ENCODE measurements at regions not wholly inside any gene's neighbourhood (a gene's known extent, or its start where the extent isn't known, plus 50 kb on each side); places are given as distances from the start of the nearest gene placed in this dataset.

DNA sequence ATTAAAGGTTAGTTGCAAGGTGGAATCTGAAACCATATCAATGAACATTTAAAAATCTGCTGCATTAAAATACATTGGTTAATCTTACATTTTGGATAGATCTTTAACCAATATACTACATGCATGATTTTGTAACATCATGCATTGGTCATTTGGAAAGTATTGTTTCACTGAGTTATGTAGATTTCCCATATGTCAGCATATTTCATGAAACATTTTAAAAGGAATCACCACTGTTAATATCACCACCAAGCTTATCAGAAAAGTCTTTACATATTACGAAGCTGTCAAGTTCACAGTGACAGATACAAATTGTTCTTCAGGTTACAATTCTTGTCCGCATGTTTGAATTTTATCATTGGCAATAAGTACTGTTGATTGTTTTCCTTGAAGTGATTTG is 89.9 kb upstream of the ADGRL2 start:
- no peak overlapping the region for H3K4me3 Mint-ChIP-seq
- H3K4me1 Mint-ChIP-seq = no peaks in the 10 kb centered on the region
- H3K9me3 Mint-ChIP-seq = peaks cover 2 to 44% (median 17%) of the 10 kb centered on the region in 6 donors
- H3K27ac Mint-ChIP-seq = no peak overlapping the region
- no peak for DNase-seq
- peaks cover 0 to 2% (median 0%) of the 10 kb centered on the region in 3 donors for H3K27me3 Mint-ChIP-seq (ENCODE audit: low read depth in 3 of 3)
- H3K36me3 Mint-ChIP-seq = no peaks in the 10 kb centered on the region

DNA sequence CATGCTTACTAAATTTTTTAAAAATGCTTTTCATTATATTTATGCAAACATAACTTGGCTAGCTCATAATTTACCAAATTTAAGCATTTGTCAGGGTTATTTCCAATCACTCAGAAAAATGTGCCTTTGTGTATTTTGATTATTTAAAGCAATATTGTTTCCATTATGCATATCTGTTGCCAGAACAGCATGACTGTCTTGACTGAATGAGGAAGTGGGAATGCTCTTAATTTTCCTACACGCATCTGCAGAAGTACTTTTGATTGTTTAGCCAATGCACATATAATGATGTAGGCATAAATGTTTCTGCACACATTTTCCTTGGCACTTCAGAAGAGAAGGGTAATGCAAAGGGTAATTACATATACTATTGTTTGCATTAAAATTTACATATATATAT is 92.5 kb upstream of the ADGRL2 start:
- no peaks in the 10 kb centered on the region for H3K4me1 Mint-ChIP-seq
- H3K27me3 Mint-ChIP-seq (ENCODE audit: low read depth in 3 of 3) = peaks cover 0 to 2% (median 0%) of the 10 kb centered on the region in 3 donors
- H3K27ac Mint-ChIP-seq = no peak overlapping the region
- no peak overlapping the region for H3K4me3 Mint-ChIP-seq
- no peak for DNase-seq
- no peaks in the 10 kb centered on the region for H3K36me3 Mint-ChIP-seq
- H3K9me3 Mint-ChIP-seq = peaks cover 7 to 47% (median 16%) of the 10 kb centered on the region in 6 donors

DNA sequence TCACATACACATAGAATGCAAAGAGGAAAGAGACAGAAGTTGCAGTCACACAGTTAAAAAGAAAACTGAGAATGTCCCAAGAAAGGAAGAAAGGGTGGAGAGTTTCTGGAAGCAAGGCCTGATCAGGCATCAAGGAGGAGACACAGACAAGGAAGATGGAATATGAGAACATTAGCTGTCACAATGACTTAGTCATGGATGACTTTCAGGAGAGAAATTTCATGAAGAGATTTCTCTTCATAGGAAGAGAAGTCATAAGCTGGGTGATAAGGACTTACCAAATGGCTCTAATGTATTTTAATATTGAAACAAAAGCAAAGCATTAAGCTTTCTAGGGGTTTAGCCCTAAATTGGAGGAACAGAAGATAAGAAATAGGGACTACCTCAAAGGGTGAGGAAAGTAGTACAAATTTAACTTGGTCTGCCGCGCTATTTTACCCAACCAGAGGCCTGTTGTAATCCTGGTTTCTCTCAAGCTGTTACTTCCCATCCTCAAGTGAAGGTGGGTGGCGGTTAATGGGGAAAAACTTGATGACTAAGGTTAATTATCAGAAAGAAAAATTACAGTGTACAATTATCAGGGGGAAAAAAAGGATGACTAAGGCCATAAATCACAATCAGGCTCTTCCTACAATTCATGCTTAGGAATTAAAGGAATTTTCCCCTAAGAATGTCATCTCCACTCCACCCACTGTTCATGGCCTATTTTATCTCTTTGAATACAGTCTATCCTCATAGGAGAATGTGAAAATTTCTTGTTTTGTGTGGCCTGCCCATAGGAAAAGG is 93.9 kb upstream of the ADGRL2 start:
- Mint-ChIP-seq H3K27me3 (ENCODE audit: low read depth in 3 of 3) (peaks cover 0 to 2% (median 0%) of the 10 kb centered on the region in 3 donors), H3K4me3 (no peak overlapping the region), H3K4me1 (no peaks in the 10 kb centered on the region), H3K36me3 (peaks cover 0 to 4% (median 0%) of the 10 kb centered on the region in 3 donors), H3K27ac (no peak overlapping the region), H3K9me3 (peaks cover 11 to 45% (median 19%) of the 10 kb centered on the region in 6 donors)
- DNase-seq = no peak

DNA sequence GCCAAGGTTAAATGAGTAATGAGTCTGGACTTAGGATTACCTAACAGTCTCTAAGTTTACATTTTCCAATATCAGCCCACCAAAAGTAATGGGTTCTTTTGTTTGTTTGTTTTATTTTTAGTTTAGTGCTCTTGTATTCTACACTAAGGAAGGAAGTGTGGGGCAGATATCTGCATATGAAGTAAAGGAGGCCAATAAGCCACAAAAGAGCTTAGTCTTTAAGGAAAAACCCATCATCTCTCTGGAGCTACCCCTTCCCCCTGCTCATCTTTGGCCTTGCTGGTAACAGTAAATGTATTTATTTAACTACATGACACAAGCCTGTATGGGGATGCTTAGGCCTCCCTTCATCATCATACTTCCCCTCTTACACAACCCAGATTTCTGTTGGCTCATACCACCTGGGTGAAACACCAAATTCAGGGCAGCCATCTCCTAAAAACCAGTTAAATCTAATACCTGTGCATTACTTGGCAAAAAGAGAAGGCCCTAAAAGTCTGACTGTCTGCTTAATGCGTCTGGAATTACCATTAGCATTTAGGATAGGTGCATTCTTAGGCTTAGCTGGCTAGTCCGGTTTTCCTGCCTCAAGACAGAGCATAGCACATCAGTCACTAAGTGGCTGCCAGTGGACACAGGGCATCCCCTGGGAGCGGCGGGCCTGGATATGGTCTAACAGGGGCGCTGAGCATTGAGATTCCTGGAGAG is 96.8 kb upstream of the ADGRL2 start:
- no peak overlapping the region for H3K27ac Mint-ChIP-seq
- H3K4me1 Mint-ChIP-seq = no peaks in the 10 kb centered on the region
- H3K36me3 Mint-ChIP-seq = peaks cover 0 to 4% (median 0%) of the 10 kb centered on the region in 3 donors
- DNase-seq = no peak
- peaks cover 14 to 40% (median 17%) of the 10 kb centered on the region in 6 donors for H3K9me3 Mint-ChIP-seq
- no peak overlapping the region for H3K4me3 Mint-ChIP-seq
- peaks cover 0 to 2% (median 0%) of the 10 kb centered on the region in 3 donors for H3K27me3 Mint-ChIP-seq (ENCODE audit: low read depth in 3 of 3)

DNA sequence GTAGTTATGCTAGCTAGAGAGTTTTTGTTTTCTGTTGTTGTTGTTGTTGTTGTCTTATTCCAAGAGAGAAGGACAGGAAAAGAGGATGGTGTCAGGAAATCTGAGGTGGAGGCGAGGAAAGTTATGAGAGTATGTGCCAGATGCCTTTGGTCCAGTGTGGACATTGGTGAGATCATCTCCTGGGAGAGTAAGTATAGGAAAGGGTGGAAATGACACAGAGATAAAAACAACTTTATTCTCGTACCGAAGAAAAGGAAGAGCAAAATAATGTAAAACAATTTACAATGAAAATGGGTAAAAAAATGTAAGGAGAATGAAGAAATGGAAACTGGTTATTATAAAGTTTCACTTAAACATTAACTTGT is 97.4 kb upstream of the ADGRL2 start:
- Mint-ChIP-seq H3K4me3 (no peak overlapping the region), H3K36me3 (peaks cover 0 to 4% (median 0%) of the 10 kb centered on the region in 3 donors), H3K9me3 (peaks cover 14 to 40% (median 17%) of the 10 kb centered on the region in 6 donors), H3K27ac (no peak overlapping the region), H3K27me3 (ENCODE audit: low read depth in 3 of 3) (peaks cover 0 to 2% (median 0%) of the 10 kb centered on the region in 3 donors), H3K4me1 (no peaks in the 10 kb centered on the region)
- DNase-seq = no peak

DNA sequence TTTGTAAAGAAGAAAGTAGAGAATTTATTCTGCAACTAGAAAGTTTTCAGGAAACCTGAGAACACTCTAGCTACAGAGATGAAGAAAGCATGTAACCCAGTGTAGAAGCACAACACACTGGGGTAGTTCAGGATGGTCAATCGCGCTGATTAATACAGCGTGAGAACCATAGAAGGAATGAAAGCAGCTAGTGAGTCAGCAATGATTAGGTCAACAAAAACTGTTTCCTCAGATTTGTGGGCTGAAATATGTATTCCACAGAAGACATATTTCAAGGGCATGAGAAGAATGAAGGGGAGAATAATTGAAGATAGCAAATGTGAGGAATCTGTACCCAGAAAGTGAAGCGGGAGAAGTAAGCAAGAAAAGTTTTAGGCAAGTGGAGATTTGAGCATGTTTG is 97.8 kb upstream of the ADGRL2 start:
- no peak for DNase-seq
- no peaks in the 10 kb centered on the region for H3K4me1 Mint-ChIP-seq
- peaks cover 0 to 2% (median 0%) of the 10 kb centered on the region in 3 donors for H3K27me3 Mint-ChIP-seq (ENCODE audit: low read depth in 3 of 3)
- no peak overlapping the region for H3K4me3 Mint-ChIP-seq
- H3K36me3 Mint-ChIP-seq = peaks cover 0 to 4% (median 0%) of the 10 kb centered on the region in 3 donors
- peaks cover 14 to 42% (median 17%) of the 10 kb centered on the region in 6 donors for H3K9me3 Mint-ChIP-seq
- H3K27ac Mint-ChIP-seq = no peak overlapping the region

DNA sequence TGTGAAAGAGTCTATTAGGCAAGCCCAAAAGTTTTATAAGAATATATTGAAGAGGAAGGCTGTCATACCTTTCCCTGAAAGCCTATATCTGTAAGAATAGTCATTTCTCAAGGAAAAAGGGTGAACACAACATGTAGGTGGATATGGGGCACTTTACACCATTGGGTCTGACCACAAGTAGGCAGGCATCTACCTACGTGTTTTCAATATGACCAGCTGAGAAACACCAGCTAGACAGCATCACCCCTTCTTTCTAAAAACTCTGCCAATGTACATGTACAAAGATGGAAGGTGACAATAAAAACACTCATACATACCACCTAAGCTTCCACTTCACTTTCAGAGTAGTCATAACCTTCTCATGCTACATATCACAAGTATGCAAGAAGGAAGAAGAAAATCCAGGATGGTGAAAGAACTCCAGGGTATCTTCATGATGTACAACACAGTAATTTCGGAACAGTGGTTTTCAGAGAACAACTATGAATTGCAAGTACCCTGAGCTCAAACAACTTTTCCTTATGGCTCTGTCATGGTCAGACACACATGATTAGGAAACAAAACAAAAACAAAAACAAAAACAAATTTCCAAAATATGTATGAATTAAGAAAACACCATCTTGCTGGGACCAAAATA is 98.5 kb upstream of the ADGRL2 start:
- H3K27ac Mint-ChIP-seq = no peak overlapping the region
- H3K27me3 Mint-ChIP-seq (ENCODE audit: low read depth in 3 of 3) = no peaks in the 10 kb centered on the region
- peaks cover 14 to 38% (median 16%) of the 10 kb centered on the region in 6 donors for H3K9me3 Mint-ChIP-seq
- no peak overlapping the region for H3K4me3 Mint-ChIP-seq
- DNase-seq = no peak
- H3K36me3 Mint-ChIP-seq = peaks cover 0 to 4% (median 0%) of the 10 kb centered on the region in 3 donors
- H3K4me1 Mint-ChIP-seq = no peaks in the 10 kb centered on the region

DNA sequence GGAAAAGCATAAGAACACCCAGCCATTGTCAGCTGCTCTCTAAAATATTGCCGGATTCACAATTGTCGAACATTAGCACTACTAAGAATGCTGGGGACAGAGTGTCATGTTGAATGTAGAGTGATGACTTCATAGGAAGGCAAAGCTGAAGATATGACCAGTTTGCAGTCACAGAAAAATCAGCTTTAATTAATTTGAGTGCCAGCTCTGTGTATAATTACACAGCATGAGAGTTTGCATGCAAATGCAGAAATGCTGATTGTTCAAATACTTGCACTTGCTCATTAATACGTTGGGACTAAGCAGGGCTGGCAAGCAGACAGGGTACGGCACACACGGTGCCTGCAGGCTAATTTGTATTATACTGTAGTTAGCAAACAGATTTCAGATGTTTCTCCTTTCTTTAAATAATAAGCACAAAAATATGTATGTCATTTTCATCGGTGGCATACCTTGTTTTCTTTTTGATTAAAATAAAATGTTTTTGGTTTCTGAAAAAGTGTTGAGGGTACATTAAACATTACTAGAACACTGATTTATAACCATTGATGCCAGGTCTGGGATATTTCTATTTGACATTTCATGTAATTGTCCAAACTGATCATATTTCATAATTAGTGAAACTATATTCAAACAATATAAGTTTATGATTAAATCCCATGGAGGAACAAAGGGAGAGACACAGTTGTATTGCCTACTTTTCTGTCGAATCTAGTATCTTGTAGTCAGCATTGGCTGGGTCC is 99.8 kb upstream of the ADGRL2 start:
- DNase-seq = no peak
- Mint-ChIP-seq H3K27me3 (ENCODE audit: low read depth in 3 of 3) (no peaks in the 10 kb centered on the region), H3K4me3 (no peak overlapping the region), H3K4me1 (no peaks in the 10 kb centered on the region), H3K27ac (no peak overlapping the region), H3K36me3 (peaks cover 0 to 4% (median 0%) of the 10 kb centered on the region in 3 donors), H3K9me3 (peaks cover 6 to 43% (median 21%) of the 10 kb centered on the region in 6 donors)

DNA sequence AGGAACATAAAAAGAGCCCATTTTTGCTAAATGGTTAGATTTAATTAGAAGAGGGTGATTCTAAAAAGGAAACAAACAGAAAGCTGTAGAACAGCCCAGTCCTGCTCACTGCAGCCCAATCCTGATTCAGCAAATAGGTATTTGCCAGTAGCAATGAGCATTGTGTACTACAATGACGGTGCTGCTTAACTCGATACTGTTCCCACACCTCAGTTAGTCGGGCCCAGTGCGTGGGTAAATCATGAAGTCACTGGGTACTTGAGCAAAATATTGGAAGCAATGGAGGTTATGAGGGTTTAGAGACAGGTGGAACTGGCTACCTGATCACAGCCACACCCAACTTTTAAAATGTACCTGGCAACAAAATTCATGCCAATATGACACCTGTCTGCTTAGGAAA is 101.5 kb upstream of the ADGRL2 start:
- H3K27ac Mint-ChIP-seq = no peak overlapping the region
- H3K4me1 Mint-ChIP-seq = no peaks in the 10 kb centered on the region
- DNase-seq = no peak
- H3K27me3 Mint-ChIP-seq (ENCODE audit: low read depth in 3 of 3) = no peaks in the 10 kb centered on the region
- H3K4me3 Mint-ChIP-seq = no peak overlapping the region
- peaks cover 6 to 38% (median 21%) of the 10 kb centered on the region in 6 donors for H3K9me3 Mint-ChIP-seq
- H3K36me3 Mint-ChIP-seq = peaks cover 0 to 4% (median 0%) of the 10 kb centered on the region in 3 donors

DNA sequence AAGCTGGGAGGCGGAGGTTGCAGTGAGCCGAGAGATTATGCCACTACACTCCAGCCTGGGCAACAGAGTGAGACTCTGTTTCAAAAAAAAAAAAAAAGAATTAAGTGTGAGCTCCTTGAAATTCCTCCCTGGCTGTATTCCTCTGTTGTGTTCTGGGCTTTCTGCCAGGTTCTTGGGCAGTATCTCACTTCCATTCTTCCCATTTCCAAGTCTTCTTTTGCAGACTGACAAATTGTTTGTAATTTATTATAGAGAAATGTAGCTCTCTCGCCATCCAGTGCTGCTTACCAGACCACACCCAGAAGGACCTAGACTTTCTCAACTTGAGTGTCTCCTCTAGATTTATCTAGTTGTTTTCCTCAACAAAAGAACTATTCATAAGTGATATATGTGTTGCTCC is 105.0 kb upstream of the ADGRL2 start:
- DNase-seq = no peak
- H3K27ac Mint-ChIP-seq = no peak overlapping the region
- no peaks in the 10 kb centered on the region for H3K4me1 Mint-ChIP-seq
- H3K27me3 Mint-ChIP-seq (ENCODE audit: low read depth in 3 of 3) = peaks cover 0 to 2% (median 0%) of the 10 kb centered on the region in 3 donors
- no peaks in the 10 kb centered on the region for H3K36me3 Mint-ChIP-seq
- no peak overlapping the region for H3K4me3 Mint-ChIP-seq
- peaks cover 4 to 31% (median 18%) of the 10 kb centered on the region in 6 donors for H3K9me3 Mint-ChIP-seq

DNA sequence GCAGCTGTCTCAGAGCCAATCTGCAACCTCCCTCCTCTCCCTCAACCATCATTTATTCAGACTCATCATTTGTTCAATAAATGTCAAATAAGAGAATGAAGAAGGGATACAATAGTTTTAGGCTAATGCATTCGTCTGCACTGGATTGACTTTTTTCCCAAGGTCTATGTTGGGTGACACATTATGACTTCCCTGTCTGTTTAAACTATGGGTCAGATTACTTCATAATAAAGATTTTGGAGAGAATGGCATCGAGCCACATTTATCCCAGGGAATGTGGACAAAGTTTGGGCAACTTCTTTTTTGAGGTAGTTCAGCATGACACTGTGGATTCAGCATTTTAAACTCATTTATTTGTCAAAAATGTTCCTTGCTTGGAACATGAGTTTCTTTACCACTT is 107.4 kb upstream of the ADGRL2 start:
- no peaks in the 10 kb centered on the region for H3K4me1 Mint-ChIP-seq
- H3K27me3 Mint-ChIP-seq (ENCODE audit: low read depth in 3 of 3) = peaks cover 0 to 2% (median 2%) of the 10 kb centered on the region in 3 donors
- no peak for DNase-seq
- H3K4me3 Mint-ChIP-seq = peak overlapping the region in 1 of 5 donors; percentile 1
- no peaks in the 10 kb centered on the region for H3K36me3 Mint-ChIP-seq
- peaks cover 4 to 48% (median 28%) of the 10 kb centered on the region in 6 donors for H3K9me3 Mint-ChIP-seq
- H3K27ac Mint-ChIP-seq = no peak overlapping the region

DNA sequence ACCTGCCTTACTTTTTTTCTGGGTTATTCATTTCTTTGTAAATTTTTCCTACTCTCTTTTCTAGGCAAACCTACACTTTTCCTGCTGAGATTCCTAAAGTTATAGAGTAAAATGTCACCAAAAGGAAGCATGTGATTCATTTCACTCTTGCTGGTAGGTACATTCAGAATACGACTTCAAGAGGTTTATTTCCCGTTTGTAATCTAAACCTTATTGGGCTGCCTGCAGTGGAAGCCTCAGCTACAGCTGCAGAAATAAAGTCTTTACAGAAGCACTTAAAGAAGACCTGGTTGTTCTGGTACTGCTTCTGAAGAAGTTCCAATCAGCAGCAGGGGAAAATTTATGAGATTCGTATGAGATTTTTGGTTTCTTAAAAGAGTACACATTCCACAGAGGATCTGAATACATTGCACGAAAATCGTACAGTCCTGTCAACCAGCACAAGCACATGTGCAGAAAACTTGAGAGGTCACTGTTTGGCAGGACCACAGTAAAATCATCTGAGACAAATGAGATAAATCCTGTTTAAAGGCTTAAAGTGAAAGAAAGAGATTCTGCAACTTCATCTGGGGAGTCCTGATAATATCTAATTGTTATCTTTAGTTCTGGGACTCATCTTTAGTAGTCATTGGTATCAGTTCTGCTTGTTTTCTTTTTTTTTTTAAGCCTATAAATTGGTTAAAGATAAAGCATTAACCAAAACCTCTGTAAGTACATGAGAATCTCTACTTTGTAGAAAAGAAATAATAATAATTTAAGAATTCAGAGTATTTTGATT is 109.9 kb upstream of the ADGRL2 start:
- peaks cover 11 to 61% (median 32%) of the 10 kb centered on the region in 6 donors for H3K9me3 Mint-ChIP-seq
- no peaks in the 10 kb centered on the region for H3K36me3 Mint-ChIP-seq
- peaks cover 0 to 2% (median 2%) of the 10 kb centered on the region in 3 donors for H3K27me3 Mint-ChIP-seq (ENCODE audit: low read depth in 3 of 3)
- H3K4me1 Mint-ChIP-seq = no peaks in the 10 kb centered on the region
- no peak overlapping the region for H3K27ac Mint-ChIP-seq
- H3K4me3 Mint-ChIP-seq = no peak overlapping the region
- no peak for DNase-seq

DNA sequence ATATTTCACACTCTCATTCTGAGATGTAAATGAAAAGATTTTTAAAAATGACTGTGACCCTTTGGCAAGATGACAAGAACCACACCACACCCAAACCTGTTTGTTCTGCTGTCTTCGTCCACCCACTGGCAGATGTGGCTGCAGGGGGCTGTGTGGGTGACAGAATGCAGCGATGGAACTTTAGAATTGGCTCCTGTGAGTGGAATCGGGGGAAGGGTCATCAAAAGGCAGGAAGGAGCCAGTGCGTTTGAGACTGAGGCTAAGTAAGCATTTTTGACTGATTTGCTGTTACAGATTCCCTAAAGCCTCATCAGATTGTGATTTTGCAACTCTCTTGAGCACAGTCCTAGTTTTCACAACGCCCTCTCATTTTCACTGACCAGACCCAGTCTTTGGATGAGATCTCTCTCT is 111.2 kb upstream of the ADGRL2 start:
- Mint-ChIP-seq H3K36me3 (no peaks in the 10 kb centered on the region), H3K4me3 (no peak overlapping the region), H3K4me1 (no peaks in the 10 kb centered on the region), H3K27ac (no peak overlapping the region), H3K9me3 (peaks cover 11 to 68% (median 33%) of the 10 kb centered on the region in 6 donors), H3K27me3 (ENCODE audit: low read depth in 3 of 3) (peaks cover 0 to 2% (median 2%) of the 10 kb centered on the region in 3 donors)
- no peak for DNase-seq
